SK-N-SH (cell line): ENCODE measurements at regions not wholly inside any gene's neighbourhood (a gene's known extent, or its start where the extent isn't known, plus 50 kb on each side); places are given as distances from the start of the nearest gene placed in this dataset.

Experiments used
- CTCF ChIA-PET: fragments of 300-600, 350-600 bp; formaldehyde crosslinking; extraction: SDS; loops from one replicate; lab custom pipeline; 2021; lab: Yijun Ruan, JAX
- POLR2A ChIA-PET: fragments of 350-600 bp; sonication (Branson Sonifier 250); formaldehyde crosslinking; extraction: SDS; loops from one replicate; lab custom pipeline; 2020; ENCODE audit warnings: antibody characterized with exemption, inconsistent platforms; lab: Yijun Ruan, JAX
- DNase-seq: peaks from one replicate; pipeline ENCODE4 v3.0.0; 2012
- H2AFZ ChIP-seq: fragments of 200-600 bp; sonication (generic); 2 replicates; pipeline ENCODE4 v1.8.1; 2016; ENCODE audit warnings: antibody characterized with exemption, mild to moderate bottlenecking, low read depth
- H3F3A ChIP-seq: fragments of 200-600 bp; sonication (generic); replicated peaks from 2 replicates; pipeline ENCODE3; 2016; ENCODE audit warnings: antibody characterized with exemption, mild to moderate bottlenecking; ENCODE audit not compliant: insufficient read depth
- H3K27ac ChIP-seq, 2 experiments: fragments of 200-500 bp in 1 of 2; fragments of 200-600 bp in 1 of 2; sonication (Bioruptor generic) in 1 of 2; sonication (generic), shearing (Covaris generic) in 1 of 2; 2 replicates each; pipeline versions ENCODE4 v1.5.1 to v1.6.1; 2014 to 2016; ENCODE audit warnings: low read depth in 2 of 2, inconsistent platforms in 1 of 2, low read length in 1 of 2, mild to moderate bottlenecking in 1 of 2, mixed read lengths in 1 of 2
- H3K27me3 ChIP-seq: fragments of 200-600 bp; sonication (generic), shearing (Covaris generic); 2 replicates; pipeline ENCODE4 v1.6.1; 2016; ENCODE audit warnings: mixed run types; ENCODE audit not compliant: insufficient read depth
- H3K36me3 ChIP-seq, 2 experiments: fragments of 200-500 bp in 1 of 2; fragments of 200-600 bp in 1 of 2; sonication (Bioruptor generic) in 1 of 2; sonication (generic) in 1 of 2; replicated peaks in 1 of 2; 2 replicates each; pipeline versions ENCODE3 to v1.5.1; 2014 to 2016; ENCODE audit warnings: low read length in 1 of 2, mild to moderate bottlenecking in 1 of 2; ENCODE audit not compliant: insufficient read depth in 2 of 2, control insufficient read depth in 1 of 2
- H3K4me1 ChIP-seq, 2 experiments: fragments of 200-500 bp in 1 of 2; fragments of 200-600 bp in 1 of 2; sonication (Bioruptor generic) in 1 of 2; sonication (generic), shearing (Covaris generic) in 1 of 2; 2 replicates each; pipeline versions ENCODE4 v1.5.1 to v1.6.1; 2014 to 2016; ENCODE audit warnings: low read depth in 1 of 2, low read length in 1 of 2, mixed run types in 1 of 2; ENCODE audit not compliant: insufficient read depth in 2 of 2, control insufficient read depth in 1 of 2
- H3K4me2 ChIP-seq: fragments of 200-600 bp; sonication (generic), shearing (Covaris generic); 2 replicates; pipeline ENCODE4 v1.6.1; 2017; ENCODE audit warnings: mixed run types
- H3K4me3 ChIP-seq, 2 experiments: fragments of 200-500 bp in 1 of 2; fragments of 200-600 bp in 1 of 2; sonication (Bioruptor generic) in 1 of 2; sonication (generic), shearing (Covaris generic) in 1 of 2; 2 replicates each; pipeline versions ENCODE4 v1.5.1 to v1.8.1; 2014 to 2016; ENCODE audit warnings: low read depth in 2 of 2, inconsistent platforms in 1 of 2, low read length in 1 of 2, mild to moderate bottlenecking in 1 of 2, mixed read lengths in 1 of 2, moderate library complexity in 1 of 2
- H3K79me2 ChIP-seq: fragments of 200-600 bp; sonication (generic); 2 replicates; pipeline ENCODE4 v1.8.1; 2017; ENCODE audit warnings: mild to moderate bottlenecking; ENCODE audit not compliant: insufficient read depth
- H3K9ac ChIP-seq: fragments of 200-600 bp; sonication (generic); 2 replicates; pipeline ENCODE4 v1.6.1; 2017; ENCODE audit warnings: mixed run types
- H3K9me2 ChIP-seq: fragments of 200-600 bp; sonication (generic); 2 replicates; pipeline ENCODE4 v1.6.1; 2017; ENCODE audit warnings: mixed run types
- H3K9me3 ChIP-seq: fragments of 200-600 bp; sonication (generic); 2 replicates; pipeline ENCODE4 v1.6.1; 2017; ENCODE audit warnings: mixed run types, mild to moderate bottlenecking, moderate library complexity
- H4K20me1 ChIP-seq: fragments of 200-600 bp; sonication (generic); 2 replicates; pipeline ENCODE4 v1.6.1; 2017; ENCODE audit warnings: mild to moderate bottlenecking, mixed run types; ENCODE audit not compliant: insufficient read depth
- CHD2 ChIP-seq: fragments of 150-350 bp; IDR thresholded peaks from 2 replicates; pipeline ENCODE4 v1.6.1; 2018; ENCODE audit warnings: low read length; ENCODE audit not compliant: partially characterized antibody
- EZH2phosphoT487 ChIP-seq: fragments of 200-600 bp; sonication (generic); IDR thresholded peaks from 2 replicates; pipeline ENCODE4 v1.6.1; 2017; ENCODE audit warnings: low read depth, mixed run types, mild to moderate bottlenecking, antibody characterized with exemption, moderate library complexity, borderline replicate concordance
- FOSL2 ChIP-seq: IDR thresholded peaks from 2 replicates; pipeline ENCODE4 v1.4.0; 2012; ENCODE audit warnings: low read depth, mild to moderate bottlenecking, moderate library complexity, borderline replicate concordance
- GABPA ChIP-seq: IDR thresholded peaks from 2 replicates; pipeline ENCODE4 v1.4.0; 2012; ENCODE audit warnings: low read depth, mild to moderate bottlenecking
- JUND ChIP-seq: IDR thresholded peaks from 2 replicates; pipeline ENCODE4 v1.4.0; 2012
- MXI1 ChIP-seq: IDR thresholded peaks from 2 replicates; pipeline ENCODE4 v1.6.1; 2012; ENCODE audit warnings: mild to moderate bottlenecking, low read depth, low read length, improper control_type of control experiment
- POLR2AphosphoS5 ChIP-seq: IDR thresholded peaks from 2 replicates; pipeline ENCODE4 v1.6.1; 2012; ENCODE audit warnings: low read depth, low read length
- RXRA ChIP-seq: IDR thresholded peaks from 2 replicates; pipeline ENCODE4 v1.4.0; 2012; ENCODE audit warnings: low read depth, mild to moderate bottlenecking, borderline replicate concordance
- TAF1 ChIP-seq: IDR thresholded peaks from 2 replicates; pipeline ENCODE4 v1.6.1; 2012; ENCODE audit warnings: low read depth, mild to moderate bottlenecking, low read length, moderate library complexity, borderline replicate concordance
- TEAD4 ChIP-seq: IDR thresholded peaks from 2 replicates; pipeline ENCODE4 v1.4.0; 2012; ENCODE audit warnings: mild to moderate bottlenecking, borderline replicate concordance; ENCODE audit not compliant: insufficient read depth
- WGBS: methylation state at CpG from one replicate; pipeline ENCODE4 v1.1.6; 2017; ENCODE audit warnings: low lambda C conversion rate; 5-methylcytosine and 5-hydroxymethylcytosine counted together
- TF ChIP-seq, protein P1 (sequence below): fragments of 150-350 bp; IDR thresholded peaks from 2 replicates; pipeline ENCODE4 v1.6.1; 2017; ENCODE audit warnings: antibody characterized with exemption, low read length, low read depth, borderline replicate concordance
- TF ChIP-seq, protein P2 (sequence below): IDR thresholded peaks from 2 replicates; pipeline ENCODE4 v1.4.0; 2012; ENCODE audit warnings: low read depth, borderline replicate concordance
- TF ChIP-seq, protein P3 (sequence below): IDR thresholded peaks from 2 replicates; pipeline ENCODE4; 2012

DNA sequence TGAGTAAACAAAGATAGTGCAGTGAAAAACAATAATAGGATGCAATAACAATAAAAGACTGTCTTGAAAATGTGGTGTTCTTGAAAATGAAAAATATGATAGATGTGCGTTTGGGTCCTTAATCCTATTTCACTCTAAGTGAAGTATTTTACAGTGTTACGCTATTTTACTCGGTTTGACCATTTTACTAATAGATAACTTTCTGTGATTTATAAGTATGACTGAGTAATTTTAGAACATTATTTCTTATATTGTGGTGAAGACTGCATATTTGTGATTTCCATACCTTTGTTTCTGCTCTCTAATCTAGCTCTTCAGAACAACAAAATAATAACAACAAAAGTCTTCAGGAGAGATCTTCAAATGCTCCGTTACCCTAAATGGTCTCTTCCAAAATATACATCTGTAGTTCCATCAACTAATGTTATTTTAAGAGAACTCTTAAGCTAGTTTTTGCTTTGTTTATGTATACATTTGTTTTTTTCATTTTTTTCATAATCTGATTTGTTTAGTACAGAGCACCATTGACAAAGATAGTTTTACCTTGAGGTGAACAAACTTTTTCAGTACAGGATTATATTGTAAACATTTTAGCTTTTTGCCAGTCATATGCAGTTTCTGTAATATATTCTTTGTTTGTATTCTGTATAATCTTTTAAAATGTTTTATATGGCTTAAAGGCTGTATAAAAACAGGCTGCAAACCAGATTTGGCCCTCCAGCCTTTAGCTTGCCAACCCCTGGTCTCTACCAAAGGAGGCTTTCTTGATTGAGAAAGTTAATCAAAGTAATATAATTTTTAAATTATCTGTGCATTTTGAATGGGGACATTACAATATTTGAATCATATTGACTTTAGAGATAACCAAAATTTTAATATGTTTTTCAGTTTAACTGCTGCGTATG is 1572.7 kb upstream of the PRR20A start:
- no peaks in the 10 kb centered on the region for H3K27me3 ChIP-seq
- TF ChIP-seq, protein P1, sequence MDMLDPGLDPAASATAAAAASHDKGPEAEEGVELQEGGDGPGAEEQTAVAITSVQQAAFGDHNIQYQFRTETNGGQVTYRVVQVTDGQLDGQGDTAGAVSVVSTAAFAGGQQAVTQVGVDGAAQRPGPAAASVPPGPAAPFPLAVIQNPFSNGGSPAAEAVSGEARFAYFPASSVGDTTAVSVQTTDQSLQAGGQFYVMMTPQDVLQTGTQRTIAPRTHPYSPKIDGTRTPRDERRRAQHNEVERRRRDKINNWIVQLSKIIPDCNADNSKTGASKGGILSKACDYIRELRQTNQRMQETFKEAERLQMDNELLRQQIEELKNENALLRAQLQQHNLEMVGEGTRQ = no peak
- TF ChIP-seq JUND (no peak), MXI1 (no peak)
- TF ChIP-seq, all 33 proteins: peak for 0
- ChIA-PET CTCF (no interaction called here), POLR2A (no interaction called here)
- no peaks in the 10 kb centered on the region for H3K79me2 ChIP-seq
- H3K4me2 ChIP-seq = no peak overlapping the region
- H3K4me3 ChIP-seq = no peak overlapping the region
- no peaks in the 10 kb centered on the region for H4K20me1 ChIP-seq
- DNase-seq = no peak
- no peaks in the 10 kb centered on the region for H3K9me2 ChIP-seq
- H3K4me1 ChIP-seq = no peaks in the 10 kb centered on the region
- H3K9ac ChIP-seq = no peak overlapping the region
- H2AFZ ChIP-seq = no peak overlapping the region
- no peak overlapping the region for H3K27ac ChIP-seq
- no peaks in the 10 kb centered on the region for H3F3A ChIP-seq
- WGBS = 24% methylated on average over 5 of the region's 5 CpGs
- no peaks in the 10 kb centered on the region for H3K9me3 ChIP-seq
- H3K36me3 ChIP-seq = no peaks in the 10 kb centered on the region

DNA sequence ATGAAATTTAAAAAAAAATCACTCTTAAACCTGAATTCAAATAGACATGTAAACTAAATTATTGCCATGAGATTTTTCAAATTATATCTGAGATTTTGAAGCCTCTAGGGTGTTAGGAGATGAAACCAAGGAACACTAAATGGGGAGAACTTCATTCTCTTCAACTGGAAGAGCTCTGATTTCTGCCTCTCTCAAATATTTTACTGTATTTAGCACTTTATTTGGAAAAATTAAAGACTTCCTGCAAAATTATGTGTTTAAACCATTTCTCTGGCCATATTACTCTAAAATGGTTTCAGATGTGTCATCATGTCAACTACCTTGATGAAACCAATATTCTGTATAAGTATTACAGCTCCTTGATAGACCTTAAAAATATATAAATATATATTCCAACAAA is 1571.6 kb upstream of the PRR20A start:
- ChIA-PET POLR2A (no interaction called here), CTCF (no interaction called here)
- Histone ChIP-seq H3K79me2 (no peaks in the 10 kb centered on the region), H3F3A (no peaks in the 10 kb centered on the region), H3K27ac (no peak overlapping the region), H4K20me1 (no peaks in the 10 kb centered on the region), H3K4me3 (no peak overlapping the region), H3K27me3 (no peaks in the 10 kb centered on the region), H3K36me3 (no peaks in the 10 kb centered on the region), H3K4me2 (no peak overlapping the region), H3K9me2 (no peaks in the 10 kb centered on the region), H3K9me3 (no peaks in the 10 kb centered on the region), H3K4me1 (no peaks in the 10 kb centered on the region), H2AFZ (no peak overlapping the region), H3K9ac (no peak overlapping the region)
- no peak for DNase-seq
- TF ChIP-seq GABPA (no peak), POLR2AphosphoS5 (no peak), TEAD4 (no peak), CHD2 (no peak), TAF1 (no peak)

DNA sequence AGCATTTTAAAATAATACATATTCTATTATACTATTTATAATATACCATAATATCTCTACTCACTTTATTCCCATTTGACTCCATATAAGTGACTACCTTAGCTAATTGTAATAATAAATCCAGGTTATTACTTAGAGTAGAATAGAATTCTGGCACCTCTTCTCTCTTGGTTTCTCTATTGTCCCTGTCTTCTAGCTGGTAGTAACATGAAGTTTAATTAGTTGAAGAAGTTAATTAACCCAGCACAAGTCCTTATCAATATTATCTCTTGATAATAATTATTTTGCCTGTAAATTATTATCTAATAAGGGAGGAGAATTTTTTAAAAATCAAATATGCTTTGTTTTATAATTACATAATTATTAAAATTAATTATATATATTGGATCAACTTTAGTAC is 1571.2 kb upstream of the PRR20A start:
- ChIA-PET CTCF (no interaction called here), POLR2A (no interaction called here)
- H3K9me3 ChIP-seq = no peaks in the 10 kb centered on the region
- no peaks in the 10 kb centered on the region for H3K9me2 ChIP-seq
- H3K4me1 ChIP-seq = no peaks in the 10 kb centered on the region
- no peaks in the 10 kb centered on the region for H3F3A ChIP-seq
- H3K27me3 ChIP-seq = no peaks in the 10 kb centered on the region
- H3K4me2 ChIP-seq = no peak overlapping the region
- H3K27ac ChIP-seq = no peak overlapping the region
- no peak overlapping the region for H2AFZ ChIP-seq
- no peak for DNase-seq
- no peaks in the 10 kb centered on the region for H4K20me1 ChIP-seq
- no peaks in the 10 kb centered on the region for H3K36me3 ChIP-seq
- H3K79me2 ChIP-seq = no peaks in the 10 kb centered on the region
- no peak overlapping the region for H3K9ac ChIP-seq
- TF ChIP-seq, protein P2, sequence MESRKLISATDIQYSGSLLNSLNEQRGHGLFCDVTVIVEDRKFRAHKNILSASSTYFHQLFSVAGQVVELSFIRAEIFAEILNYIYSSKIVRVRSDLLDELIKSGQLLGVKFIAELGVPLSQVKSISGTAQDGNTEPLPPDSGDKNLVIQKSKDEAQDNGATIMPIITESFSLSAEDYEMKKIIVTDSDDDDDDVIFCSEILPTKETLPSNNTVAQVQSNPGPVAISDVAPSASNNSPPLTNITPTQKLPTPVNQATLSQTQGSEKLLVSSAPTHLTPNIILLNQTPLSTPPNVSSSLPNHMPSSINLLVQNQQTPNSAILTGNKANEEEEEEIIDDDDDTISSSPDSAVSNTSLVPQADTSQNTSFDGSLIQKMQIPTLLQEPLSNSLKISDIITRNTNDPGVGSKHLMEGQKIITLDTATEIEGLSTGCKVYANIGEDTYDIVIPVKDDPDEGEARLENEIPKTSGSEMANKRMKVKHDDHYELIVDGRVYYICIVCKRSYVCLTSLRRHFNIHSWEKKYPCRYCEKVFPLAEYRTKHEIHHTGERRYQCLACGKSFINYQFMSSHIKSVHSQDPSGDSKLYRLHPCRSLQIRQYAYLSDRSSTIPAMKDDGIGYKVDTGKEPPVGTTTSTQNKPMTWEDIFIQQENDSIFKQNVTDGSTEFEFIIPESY = no peak
- no peak for TF ChIP-seq RXRA
- TF ChIP-seq, protein P3, sequence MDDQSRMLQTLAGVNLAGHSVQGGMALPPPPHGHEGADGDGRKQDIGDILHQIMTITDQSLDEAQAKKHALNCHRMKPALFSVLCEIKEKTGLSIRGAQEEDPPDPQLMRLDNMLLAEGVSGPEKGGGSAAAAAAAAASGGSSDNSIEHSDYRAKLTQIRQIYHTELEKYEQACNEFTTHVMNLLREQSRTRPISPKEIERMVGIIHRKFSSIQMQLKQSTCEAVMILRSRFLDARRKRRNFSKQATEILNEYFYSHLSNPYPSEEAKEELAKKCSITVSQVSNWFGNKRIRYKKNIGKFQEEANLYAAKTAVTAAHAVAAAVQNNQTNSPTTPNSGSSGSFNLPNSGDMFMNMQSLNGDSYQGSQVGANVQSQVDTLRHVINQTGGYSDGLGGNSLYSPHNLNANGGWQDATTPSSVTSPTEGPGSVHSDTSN = no peak
- TF ChIP-seq EZH2phosphoT487 = no peak
- no peak for TF ChIP-seq CHD2
- TF ChIP-seq FOSL2 = no peak
- TF ChIP-seq, all 33 proteins: peak for 0
- no peak overlapping the region for H3K4me3 ChIP-seq
